ENCODE measurements at regions not wholly inside any gene's neighbourhood (a gene's known extent, or its start where the extent isn't known, plus 50 kb on each side); places are given as distances from the start of the nearest gene placed in this dataset.

- TF ChIP-seq SKI (IDR thresholded peaks at IDR 0.05; ENCODE audit: partially characterized antibody), result no peak
- peak; percentile 54 for TF ChIP-seq GATAD2A (CRISPR knock-in tag; IDR thresholded peaks at IDR 0.05)
- TF ChIP-seq ZNF773 (CRISPR knock-in tag; IDR thresholded peaks at IDR 0.05; ENCODE audit: borderline replicate concordance), result no peak
- TF ChIP-seq ZNF740 (CRISPR knock-in tag; IDR thresholded peaks at IDR 0.05), result no peak
- no peak for TF ChIP-seq ZNF784 (CRISPR knock-in tag; IDR thresholded peaks at IDR 0.05; ENCODE audit: borderline replicate concordance)
- no peak for TF ChIP-seq ISL2 (CRISPR knock-in tag; IDR thresholded peaks at IDR 0.05)
- TF ChIP-seq PHF5A (CRISPR knock-in tag; IDR thresholded peaks at IDR 0.05; ENCODE audit: low read depth, unreplicated experiment), result no peak
- no peak for TF ChIP-seq ZNF484 (CRISPR knock-in tag; IDR thresholded peaks at IDR 0.05; ENCODE audit: borderline replicate concordance, low read depth)
- TF ChIP-seq NR2C2 (CRISPR knock-in tag; IDR thresholded peaks at IDR 0.05; ENCODE audit: borderline replicate concordance), result peak; percentile 50; the same call in 1 of the 2 replicates
- no peak for TF ChIP-seq NCOA1 (CRISPR knock-in tag; IDR thresholded peaks at IDR 0.05)
- TF ChIP-seq ZNF704 (CRISPR knock-in tag; IDR thresholded peaks at IDR 0.05; ENCODE audit: borderline replicate concordance), result no peak
- TF ChIP-seq ZFP37 (CRISPR knock-in tag; IDR thresholded peaks at IDR 0.05; ENCODE audit: borderline replicate concordance), result no peak
- TF ChIP-seq PITX1 (CRISPR knock-in tag; IDR thresholded peaks at IDR 0.05), result peak; percentile 68
- no peak for TF ChIP-seq ZSCAN30 (CRISPR knock-in tag; IDR thresholded peaks at IDR 0.05)
- no peak for TF ChIP-seq RBAK (CRISPR knock-in tag; IDR thresholded peaks at IDR 0.05)
- TF ChIP-seq NFE2 (CRISPR knock-in tag; IDR thresholded peaks at IDR 0.05), result no peak
- no peak for TF ChIP-seq IRF9 (CRISPR knock-in tag; IDR thresholded peaks at IDR 0.05; ENCODE audit: borderline replicate concordance)
- TF ChIP-seq ZNF615 (CRISPR knock-in tag; IDR thresholded peaks at IDR 0.05; ENCODE audit: borderline replicate concordance), result no peak
- no peak for TF ChIP-seq MZF1 (CRISPR knock-in tag; IDR thresholded peaks at IDR 0.05; ENCODE audit: borderline replicate concordance)
- TF ChIP-seq RERE (CRISPR knock-in tag; IDR thresholded peaks at IDR 0.05; ENCODE audit: low read depth), result peak; percentile 82
Measured at GRCh38 chr2:21422724-21423522, 299.2 kb downstream of the TDRD15 start (continued).

All from HepG2 (cell line).